H9 (cell line): ENCODE measurements at regions not wholly inside any gene's neighbourhood (a gene's known extent, or its start where the extent isn't known, plus 50 kb on each side); places are given as distances from the start of the nearest gene placed in this dataset.

Experiments
- DNase-seq: peaks from one replicate; pipeline ENCODE4 v3.0.0-alpha.2; 2017
- H2AFZ ChIP-seq: one replicate; pipeline ENCODE4 v1.6.1; 2013; ENCODE audit warnings: mild to moderate bottlenecking, low read length, control low read depth, moderate library complexity
- H2AK5ac ChIP-seq: 2 replicates; pipeline ENCODE4 v1.6.1; 2013; ENCODE audit warnings: low read length, control low read depth, mixed read lengths; ENCODE audit not compliant: insufficient read length
- H2BK120ac ChIP-seq: one replicate; pipeline ENCODE4 v1.6.1; 2013; ENCODE audit warnings: low read depth, mild to moderate bottlenecking, low read length, control low read depth, inconsistent platforms; ENCODE audit not compliant: poor library complexity, severe bottlenecking
- H2BK12ac ChIP-seq: 2 replicates; pipeline ENCODE4 v1.6.1; 2013; ENCODE audit warnings: low read length, control low read depth, mixed read lengths, low read depth; ENCODE audit not compliant: insufficient read length
- H2BK15ac ChIP-seq: 2 replicates; pipeline ENCODE4 v1.6.1; 2013; ENCODE audit warnings: low read depth, low read length, control low read depth
- H2BK20ac ChIP-seq: one replicate; pipeline ENCODE4 v1.6.1; 2013; ENCODE audit warnings: low read depth, mild to moderate bottlenecking, low read length, control low read depth, inconsistent platforms; ENCODE audit not compliant: poor library complexity, severe bottlenecking
- H2BK5ac ChIP-seq: 2 replicates; pipeline ENCODE4 v1.6.1; 2013; ENCODE audit warnings: low read length, control low read depth, mixed read lengths; ENCODE audit not compliant: insufficient read length
- H3K14ac ChIP-seq: 2 replicates; pipeline ENCODE4 v1.6.1; 2013; ENCODE audit warnings: low read length, control low read depth; ENCODE audit not compliant: insufficient read depth
- H3K18ac ChIP-seq: 2 replicates; pipeline ENCODE4 v1.6.1; 2013; ENCODE audit warnings: low read depth, mild to moderate bottlenecking, mixed read lengths, low read length, control low read depth; ENCODE audit not compliant: insufficient read length
- H3K23ac ChIP-seq: 2 replicates; pipeline ENCODE4 v1.6.1; 2013; ENCODE audit warnings: low read length, control low read depth, mixed read lengths, low read depth; ENCODE audit not compliant: insufficient read length
- H3K23me2 ChIP-seq: 2 replicates; pipeline ENCODE4 v1.6.1; 2013; ENCODE audit warnings: low read depth, mild to moderate bottlenecking, mixed read lengths, low read length, control low read depth; ENCODE audit not compliant: insufficient read length, poor library complexity, severe bottlenecking
- H3K27ac ChIP-seq: 2 replicates; pipeline ENCODE4 v1.5.1; 2013; ENCODE audit warnings: low read length, control low read depth, mixed read lengths, low read depth; ENCODE audit not compliant: insufficient read length
- H3K27me3 ChIP-seq: 2 replicates; pipeline ENCODE4 v1.6.1; 2013; ENCODE audit warnings: low read length, control low read depth, inconsistent platforms; ENCODE audit not compliant: insufficient read depth
- H3K4ac ChIP-seq: 2 replicates; pipeline ENCODE4 v1.6.1; 2013; ENCODE audit warnings: low read depth, mild to moderate bottlenecking, control low read depth, inconsistent platforms, low read length, moderate library complexity
- H3K4me1 ChIP-seq: 2 replicates; pipeline ENCODE4 v1.6.1; 2013; ENCODE audit warnings: low read length, control low read depth, inconsistent platforms; ENCODE audit not compliant: insufficient read depth
- H3K4me2 ChIP-seq: 2 replicates; pipeline ENCODE4 v1.6.1; 2013; ENCODE audit warnings: low read length, control low read depth, mixed read lengths; ENCODE audit not compliant: insufficient read length, insufficient read depth
- H3K56ac ChIP-seq: 2 replicates; pipeline ENCODE4 v1.6.1; 2013; ENCODE audit warnings: low read depth, mild to moderate bottlenecking, mixed read lengths, low read length, control low read depth; ENCODE audit not compliant: insufficient read length
- H3K79me1 ChIP-seq: 2 replicates; pipeline ENCODE4 v1.6.1; 2013; ENCODE audit warnings: low read depth, mild to moderate bottlenecking, moderate library complexity, low read length, control low read depth, inconsistent platforms; ENCODE audit not compliant: insufficient read depth, poor library complexity, severe bottlenecking
- H3K79me2 ChIP-seq: 2 replicates; pipeline ENCODE4 v1.6.1; 2013; ENCODE audit warnings: low read length, control low read depth, inconsistent platforms; ENCODE audit not compliant: insufficient read depth
- H3K9ac ChIP-seq: 2 replicates; pipeline ENCODE4 v1.6.1; 2013; ENCODE audit warnings: low read length, control low read depth, mixed read lengths; ENCODE audit not compliant: insufficient read length; ENCODE audit errors: extremely low read depth
- H3K9me3 ChIP-seq: one replicate; pipeline ENCODE4 v1.6.1; 2013; ENCODE audit warnings: low read depth, low read length, inconsistent platforms; ENCODE audit not compliant: control insufficient read depth
- H3T11ph ChIP-seq: one replicate; pipeline ENCODE4 v1.6.1; 2013; ENCODE audit warnings: mild to moderate bottlenecking, low read length, control low read depth, inconsistent platforms
- H4K20me1 ChIP-seq: one replicate; pipeline ENCODE4 v1.6.1; 2013; ENCODE audit not compliant: control insufficient read depth, insufficient read length, insufficient read depth
- H4K5ac ChIP-seq: 2 replicates; pipeline ENCODE4 v1.6.1; 2013; ENCODE audit warnings: low read depth, mild to moderate bottlenecking, mixed read lengths, low read length, control low read depth; ENCODE audit not compliant: insufficient read length
- H4K8ac ChIP-seq: replicated peaks from 2 replicates; pipeline ENCODE4 v1.6.1; 2013; ENCODE audit warnings: low read length, control low read depth, mixed read lengths, low read depth; ENCODE audit not compliant: insufficient read length
- H4K91ac ChIP-seq: 2 replicates; pipeline ENCODE4 v1.6.1; 2013; ENCODE audit warnings: low read depth, mild to moderate bottlenecking, moderate library complexity, mixed read lengths, low read length, control low read depth; ENCODE audit not compliant: insufficient read length
- H3K27ac Mint-ChIP-seq, 3 experiments: 2 replicates in 2 of 3; 3 replicates in 1 of 3; pipeline ENCODE4 v1.8.0; 2020 to 2021; ENCODE audit warnings: mixed read lengths in 3 of 3, mild to moderate bottlenecking in 1 of 3, moderate library complexity in 1 of 3
- H3K27me3 Mint-ChIP-seq: 2 replicates; pipeline ENCODE4 v1.8.0; 2021; ENCODE audit warnings: low read depth, mild to moderate bottlenecking, moderate library complexity, mixed read lengths
- H3K36me3 Mint-ChIP-seq, 3 experiments: 2 replicates in 2 of 3; 3 replicates in 1 of 3; pipeline ENCODE4 v1.8.0; 2020 to 2021; ENCODE audit warnings: low read depth in 3 of 3, mixed read lengths in 3 of 3; ENCODE audit not compliant: insufficient read depth in 1 of 3
- H3K4me1 Mint-ChIP-seq, 2 experiments: 2 replicates each; pipeline ENCODE4 v1.8.0; 2020; ENCODE audit warnings: mixed read lengths in 2 of 2
- H3K4me3 Mint-ChIP-seq, 2 experiments: 2 replicates in 1 of 2; 3 replicates in 1 of 2; pipeline ENCODE4 v1.8.0; 2020 to 2021; ENCODE audit warnings: mild to moderate bottlenecking in 2 of 2, mixed read lengths in 2 of 2, moderate library complexity in 1 of 2
- H3K9me3 Mint-ChIP-seq, 2 experiments: 2 replicates in 1 of 2; 3 replicates in 1 of 2; pipeline ENCODE4 v1.8.0; 2020; ENCODE audit warnings: mild to moderate bottlenecking in 2 of 2, mixed read lengths in 2 of 2, moderate library complexity in 1 of 2
- WGBS: extraction: QIAGEN DNeasy Blood & Tissue Kit; methylation state at CpG from one replicate; pipeline ENCODE4 v1.1.7; 2013; ENCODE audit warnings: missing lambda C conversion rate, low lambda C conversion rate, mixed read lengths; ENCODE audit not compliant: insufficient read length; ENCODE audit errors: extremely low coverage; 5-methylcytosine and 5-hydroxymethylcytosine counted together
- TF ChIP-seq, protein P1 (sequence below): fragments of 200-600 bp; sonication (generic); conservative IDR thresholded peaks from 3 replicates; pipeline ENCODE4 v1.8.0; 2021; ENCODE audit warnings: antibody characterized with exemption, mild to moderate bottlenecking

- H2BK12ac ChIP-seq: no peak overlapping the region
- no peaks in the 10 kb centered on the region for H3K9me3 ChIP-seq
- Mint-ChIP-seq H3K27me3 (no peaks in the 10 kb centered on the region), H3K4me3 (no peak overlapping the region), H3K9me3 (peaks cover 3 to 5% of the 10 kb centered on the region in 2 experiments; a peak in 2 of 5 replicates), H3K4me1 (peaks cover 61 to 75% of the 10 kb centered on the region in 2 experiments), H3K27ac (no peak overlapping the region), H3K36me3 (peaks cover 0 to 5% (median 0%) of the 10 kb centered on the region in 3 experiments; a peak in 4 of 7 replicates)
- H2BK5ac ChIP-seq: no peak overlapping the region
- peaks cover 10% of the 10 kb centered on the region; the same call in 1 of the 2 replicates for H3K4me1 ChIP-seq
- H3K27ac ChIP-seq: no peak overlapping the region
- H3K23ac ChIP-seq: no peak overlapping the region
- H3K18ac ChIP-seq: no peak overlapping the region
- no peaks in the 10 kb centered on the region for H3K23me2 ChIP-seq
- no peak overlapping the region for H4K91ac ChIP-seq
- no peak overlapping the region for H2BK20ac ChIP-seq
- H3K79me2 ChIP-seq: no peaks in the 10 kb centered on the region
- no peak for DNase-seq
- H3K56ac ChIP-seq: no peak overlapping the region
- TF ChIP-seq, protein P1, sequence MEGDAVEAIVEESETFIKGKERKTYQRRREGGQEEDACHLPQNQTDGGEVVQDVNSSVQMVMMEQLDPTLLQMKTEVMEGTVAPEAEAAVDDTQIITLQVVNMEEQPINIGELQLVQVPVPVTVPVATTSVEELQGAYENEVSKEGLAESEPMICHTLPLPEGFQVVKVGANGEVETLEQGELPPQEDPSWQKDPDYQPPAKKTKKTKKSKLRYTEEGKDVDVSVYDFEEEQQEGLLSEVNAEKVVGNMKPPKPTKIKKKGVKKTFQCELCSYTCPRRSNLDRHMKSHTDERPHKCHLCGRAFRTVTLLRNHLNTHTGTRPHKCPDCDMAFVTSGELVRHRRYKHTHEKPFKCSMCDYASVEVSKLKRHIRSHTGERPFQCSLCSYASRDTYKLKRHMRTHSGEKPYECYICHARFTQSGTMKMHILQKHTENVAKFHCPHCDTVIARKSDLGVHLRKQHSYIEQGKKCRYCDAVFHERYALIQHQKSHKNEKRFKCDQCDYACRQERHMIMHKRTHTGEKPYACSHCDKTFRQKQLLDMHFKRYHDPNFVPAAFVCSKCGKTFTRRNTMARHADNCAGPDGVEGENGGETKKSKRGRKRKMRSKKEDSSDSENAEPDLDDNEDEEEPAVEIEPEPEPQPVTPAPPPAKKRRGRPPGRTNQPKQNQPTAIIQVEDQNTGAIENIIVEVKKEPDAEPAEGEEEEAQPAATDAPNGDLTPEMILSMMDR: no peak
- no peak overlapping the region for H4K5ac ChIP-seq
- no CpG with 5 or more reads among the region's 1 CpG for WGBS
- no peak overlapping the region for H4K8ac ChIP-seq
- H2AFZ ChIP-seq: no peak overlapping the region
- no peak overlapping the region for H2BK120ac ChIP-seq
- H2BK15ac ChIP-seq: no peak overlapping the region
- no peak overlapping the region for H3K14ac ChIP-seq
- H3K4ac ChIP-seq: no peak overlapping the region
- no peak overlapping the region for H3K9ac ChIP-seq
- no peak overlapping the region for H3K4me2 ChIP-seq
- no peak overlapping the region for H3T11ph ChIP-seq
- H3K79me1 ChIP-seq: no peaks in the 10 kb centered on the region
- no peak overlapping the region for H2AK5ac ChIP-seq
- no peaks in the 10 kb centered on the region for H3K27me3 ChIP-seq
- no peaks in the 10 kb centered on the region for H4K20me1 ChIP-seq
These were observed 479.9 kb downstream of the KDM4C start for GRCh38 chr9:7237473-7238246.
